SK-N-SH (cell line): ENCODE measurements at regions not wholly inside any gene's neighbourhood (a gene's known extent, or its start where the extent isn't known, plus 50 kb on each side); places are given as distances from the start of the nearest gene placed in this dataset.

ENCODE experiments used
- CTCF ChIA-PET: fragments of 300-600, 350-600 bp; formaldehyde crosslinking; extraction: SDS; loops from one replicate; lab custom pipeline; 2021; lab: Yijun Ruan, JAX
- POLR2A ChIA-PET: fragments of 350-600 bp; sonication (Branson Sonifier 250); formaldehyde crosslinking; extraction: SDS; loops from one replicate; lab custom pipeline; 2020; ENCODE audit warnings: antibody characterized with exemption, inconsistent platforms; lab: Yijun Ruan, JAX
- DNase-seq: peaks from one replicate; pipeline ENCODE4 v3.0.0; 2012
- H2AFZ ChIP-seq: fragments of 200-600 bp; sonication (generic); 2 replicates; pipeline ENCODE4 v1.8.1; 2016; ENCODE audit warnings: antibody characterized with exemption, mild to moderate bottlenecking, low read depth
- H3F3A ChIP-seq: fragments of 200-600 bp; sonication (generic); replicated peaks from 2 replicates; pipeline ENCODE3; 2016; ENCODE audit warnings: antibody characterized with exemption, mild to moderate bottlenecking; ENCODE audit not compliant: insufficient read depth
- H3K27ac ChIP-seq, 2 experiments: fragments of 200-500 bp in 1 of 2; fragments of 200-600 bp in 1 of 2; sonication (Bioruptor generic) in 1 of 2; sonication (generic), shearing (Covaris generic) in 1 of 2; 2 replicates each; pipeline versions ENCODE4 v1.5.1 to v1.6.1; 2014 to 2016; ENCODE audit warnings: low read depth in 2 of 2, inconsistent platforms in 1 of 2, low read length in 1 of 2, mild to moderate bottlenecking in 1 of 2, mixed read lengths in 1 of 2
- H3K27me3 ChIP-seq: fragments of 200-600 bp; sonication (generic), shearing (Covaris generic); 2 replicates; pipeline ENCODE4 v1.6.1; 2016; ENCODE audit warnings: mixed run types; ENCODE audit not compliant: insufficient read depth
- H3K36me3 ChIP-seq, 2 experiments: fragments of 200-500 bp in 1 of 2; fragments of 200-600 bp in 1 of 2; sonication (Bioruptor generic) in 1 of 2; sonication (generic) in 1 of 2; replicated peaks in 1 of 2; 2 replicates each; pipeline versions ENCODE3 to v1.5.1; 2014 to 2016; ENCODE audit warnings: low read length in 1 of 2, mild to moderate bottlenecking in 1 of 2; ENCODE audit not compliant: insufficient read depth in 2 of 2, control insufficient read depth in 1 of 2
- H3K4me1 ChIP-seq, 2 experiments: fragments of 200-500 bp in 1 of 2; fragments of 200-600 bp in 1 of 2; sonication (Bioruptor generic) in 1 of 2; sonication (generic), shearing (Covaris generic) in 1 of 2; 2 replicates each; pipeline versions ENCODE4 v1.5.1 to v1.6.1; 2014 to 2016; ENCODE audit warnings: low read depth in 1 of 2, low read length in 1 of 2, mixed run types in 1 of 2; ENCODE audit not compliant: insufficient read depth in 2 of 2, control insufficient read depth in 1 of 2
- H3K4me2 ChIP-seq: fragments of 200-600 bp; sonication (generic), shearing (Covaris generic); 2 replicates; pipeline ENCODE4 v1.6.1; 2017; ENCODE audit warnings: mixed run types
- H3K4me3 ChIP-seq, 2 experiments: fragments of 200-500 bp in 1 of 2; fragments of 200-600 bp in 1 of 2; sonication (Bioruptor generic) in 1 of 2; sonication (generic), shearing (Covaris generic) in 1 of 2; 2 replicates each; pipeline versions ENCODE4 v1.5.1 to v1.8.1; 2014 to 2016; ENCODE audit warnings: low read depth in 2 of 2, inconsistent platforms in 1 of 2, low read length in 1 of 2, mild to moderate bottlenecking in 1 of 2, mixed read lengths in 1 of 2, moderate library complexity in 1 of 2
- H3K79me2 ChIP-seq: fragments of 200-600 bp; sonication (generic); 2 replicates; pipeline ENCODE4 v1.8.1; 2017; ENCODE audit warnings: mild to moderate bottlenecking; ENCODE audit not compliant: insufficient read depth
- H3K9ac ChIP-seq: fragments of 200-600 bp; sonication (generic); 2 replicates; pipeline ENCODE4 v1.6.1; 2017; ENCODE audit warnings: mixed run types
- H3K9me2 ChIP-seq: fragments of 200-600 bp; sonication (generic); 2 replicates; pipeline ENCODE4 v1.6.1; 2017; ENCODE audit warnings: mixed run types
- H3K9me3 ChIP-seq: fragments of 200-600 bp; sonication (generic); 2 replicates; pipeline ENCODE4 v1.6.1; 2017; ENCODE audit warnings: mixed run types, mild to moderate bottlenecking, moderate library complexity
- H4K20me1 ChIP-seq: fragments of 200-600 bp; sonication (generic); 2 replicates; pipeline ENCODE4 v1.6.1; 2017; ENCODE audit warnings: mild to moderate bottlenecking, mixed run types; ENCODE audit not compliant: insufficient read depth
- ELF1 ChIP-seq: IDR thresholded peaks from 2 replicates; pipeline ENCODE4 v1.4.0; 2012
- EZH2phosphoT487 ChIP-seq: fragments of 200-600 bp; sonication (generic); IDR thresholded peaks from 2 replicates; pipeline ENCODE4 v1.6.1; 2017; ENCODE audit warnings: low read depth, mixed run types, mild to moderate bottlenecking, antibody characterized with exemption, moderate library complexity, borderline replicate concordance
- FOSL2 ChIP-seq: IDR thresholded peaks from 2 replicates; pipeline ENCODE4 v1.4.0; 2012; ENCODE audit warnings: low read depth, mild to moderate bottlenecking, moderate library complexity, borderline replicate concordance
- GABPA ChIP-seq: IDR thresholded peaks from 2 replicates; pipeline ENCODE4 v1.4.0; 2012; ENCODE audit warnings: low read depth, mild to moderate bottlenecking
- GATA2 ChIP-seq: sonication (generic); formaldehyde crosslinking; IDR thresholded peaks from 2 replicates; pipeline ENCODE4 v1.5.0; 2020; ENCODE audit warnings: mild to moderate bottlenecking, missing genetic modification reagents
- JUND ChIP-seq: IDR thresholded peaks from 2 replicates; pipeline ENCODE4 v1.4.0; 2012
- NFIC ChIP-seq: IDR thresholded peaks from 2 replicates; pipeline ENCODE4 v1.4.0; 2012; ENCODE audit warnings: borderline replicate concordance
- POLR2AphosphoS5 ChIP-seq: IDR thresholded peaks from 2 replicates; pipeline ENCODE4 v1.6.1; 2012; ENCODE audit warnings: low read depth, low read length
- RAD21 ChIP-seq: IDR thresholded peaks from 2 replicates; pipeline ENCODE4 v1.6.1; 2012; ENCODE audit warnings: mild to moderate bottlenecking, low read length
- RCOR1 ChIP-seq: fragments of 150-350 bp; IDR thresholded peaks from 2 replicates; pipeline ENCODE4 v1.6.1; 2017; ENCODE audit warnings: antibody characterized with exemption, low read length
- RFX5 ChIP-seq: IDR thresholded peaks from 2 replicates; pipeline ENCODE4 v1.6.1; 2012; ENCODE audit warnings: mild to moderate bottlenecking, improper control_type of control experiment, low read length
- SIN3A ChIP-seq: IDR thresholded peaks from 2 replicates; pipeline ENCODE4 v1.6.1; 2012; ENCODE audit warnings: low read depth, mild to moderate bottlenecking, low read length, moderate library complexity, borderline replicate concordance
- SMC3 ChIP-seq: IDR thresholded peaks from 2 replicates; pipeline ENCODE4 v1.6.1; 2012; ENCODE audit warnings: low read depth, low read length, improper control_type of control experiment
- YY1 ChIP-seq: IDR thresholded peaks from 2 replicates; pipeline ENCODE4 v1.4.0; 2012; ENCODE audit warnings: low read depth, mild to moderate bottlenecking
- WGBS: methylation state at CpG from one replicate; pipeline ENCODE4 v1.1.6; 2017; ENCODE audit warnings: low lambda C conversion rate; 5-methylcytosine and 5-hydroxymethylcytosine counted together
- TF ChIP-seq, protein P1 (sequence below): fragments of 200-600 bp; sonication (generic); IDR thresholded peaks from 2 replicates; pipeline ENCODE4 v1.6.1; 2017; ENCODE audit warnings: antibody characterized with exemption, mild to moderate bottlenecking, moderate library complexity
- TF ChIP-seq, protein P2 (sequence below): fragments of 150-350 bp; IDR thresholded peaks from 2 replicates; pipeline ENCODE4 v1.6.1; 2017; ENCODE audit warnings: antibody characterized with exemption, low read length, low read depth, borderline replicate concordance
- TF ChIP-seq, protein P3 (sequence below): IDR thresholded peaks from 2 replicates; pipeline ENCODE4 v1.4.0; 2012; ENCODE audit warnings: low read depth, borderline replicate concordance
- TF ChIP-seq, protein P4 (sequence below): fragments of 150-350 bp; IDR thresholded peaks from 2 replicates; pipeline ENCODE4 v1.6.1; 2016; ENCODE audit warnings: mild to moderate bottlenecking, low read depth, low read length
- TF ChIP-seq, protein P5 (sequence below): IDR thresholded peaks from 2 replicates; pipeline ENCODE4; 2012
- TF ChIP-seq, protein P6 (sequence below): IDR thresholded peaks from 2 replicates; pipeline ENCODE4 v1.4.0; 2012; ENCODE audit warnings: low read depth, borderline replicate concordance
- TF ChIP-seq, protein P7 (sequence below): IDR thresholded peaks from 2 replicates; pipeline ENCODE4 v1.4.0; 2012; ENCODE audit warnings: low read depth

DNA sequence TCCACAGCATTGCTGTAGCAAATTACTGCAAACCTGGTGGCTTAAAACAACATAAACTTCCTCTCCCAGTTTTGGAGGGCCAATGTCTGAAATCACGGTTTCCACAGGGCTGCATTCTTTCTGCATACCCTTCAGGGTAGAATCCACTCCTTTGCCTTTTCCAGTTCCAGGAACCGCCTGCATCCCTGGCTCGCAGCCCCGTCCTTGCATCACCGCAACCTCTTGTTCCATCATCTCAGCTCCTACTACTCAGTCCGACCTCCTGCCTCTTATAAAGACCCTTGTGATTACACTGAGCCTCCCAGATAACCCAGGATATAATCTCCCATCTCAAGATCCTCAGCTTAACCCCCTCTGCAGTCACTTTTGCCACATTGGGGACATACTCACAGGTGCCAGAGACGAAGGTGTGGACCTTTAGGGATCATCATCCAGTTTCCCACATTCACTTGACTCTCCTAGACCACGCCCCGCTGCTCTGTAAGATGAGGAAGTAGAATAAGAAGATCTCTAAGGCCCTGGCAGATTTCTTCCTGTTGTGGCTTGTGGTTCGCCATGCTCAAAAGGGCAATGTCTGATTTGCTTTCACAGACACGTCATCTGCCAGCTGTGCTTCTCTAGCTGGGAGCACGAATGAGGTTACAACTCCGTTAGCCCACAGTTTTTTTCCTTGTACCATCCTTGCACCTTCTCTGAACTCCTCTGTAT, 103.6 kb upstream of the AGAP1 start:
- H3K9me2 ChIP-seq: no peaks in the 10 kb centered on the region
- no peaks in the 10 kb centered on the region for H4K20me1 ChIP-seq
- no peak overlapping the region for H3K9ac ChIP-seq
- no peaks in the 10 kb centered on the region for H3K9me3 ChIP-seq
- no peak overlapping the region for H3K27ac ChIP-seq
- H2AFZ ChIP-seq: no peak overlapping the region
- no peaks in the 10 kb centered on the region; a peak in 1 of 4 replicates for H3K4me1 ChIP-seq
- DNase-seq: no peak
- H3K79me2 ChIP-seq: no peaks in the 10 kb centered on the region
- ChIA-PET POLR2A (no interaction called here), CTCF (no interaction called here)
- no peaks in the 10 kb centered on the region for H3K27me3 ChIP-seq
- no peaks in the 10 kb centered on the region for H3K36me3 ChIP-seq
- H3K4me3 ChIP-seq: no peak overlapping the region
- no peak overlapping the region for H3K4me2 ChIP-seq
- no peaks in the 10 kb centered on the region for H3F3A ChIP-seq
- TF ChIP-seq JUND (no peak), NFIC (no peak), RFX5 (no peak), FOSL2 (no peak), RCOR1 (no peak), EZH2phosphoT487 (no peak), RAD21 (no peak)
- TF ChIP-seq, all 33 proteins: peak for 0
- WGBS: 57% methylated on average over 13 of the region's 13 CpGs

DNA sequence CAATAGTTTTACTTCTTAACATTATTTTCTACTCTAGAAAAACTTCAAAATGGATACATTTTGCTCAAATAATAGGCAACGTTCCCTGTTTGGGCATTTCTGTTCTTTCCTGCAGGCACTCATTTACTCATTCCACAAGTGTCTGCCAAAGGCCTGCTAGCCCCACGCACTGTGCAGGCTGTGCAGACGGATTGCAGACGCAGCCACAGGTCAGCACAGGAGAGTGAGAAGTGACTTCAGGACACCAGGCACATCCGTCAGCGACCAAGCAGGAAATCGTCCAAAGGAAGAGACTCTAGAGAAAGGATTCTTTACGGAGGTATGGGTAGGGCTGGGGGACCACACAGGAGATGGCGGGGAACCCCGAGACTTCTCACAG, 103.0 kb upstream of the AGAP1 start:
- ChIA-PET POLR2A (no interaction called here), CTCF (no interaction called here)
- TF ChIP-seq, protein P1, sequence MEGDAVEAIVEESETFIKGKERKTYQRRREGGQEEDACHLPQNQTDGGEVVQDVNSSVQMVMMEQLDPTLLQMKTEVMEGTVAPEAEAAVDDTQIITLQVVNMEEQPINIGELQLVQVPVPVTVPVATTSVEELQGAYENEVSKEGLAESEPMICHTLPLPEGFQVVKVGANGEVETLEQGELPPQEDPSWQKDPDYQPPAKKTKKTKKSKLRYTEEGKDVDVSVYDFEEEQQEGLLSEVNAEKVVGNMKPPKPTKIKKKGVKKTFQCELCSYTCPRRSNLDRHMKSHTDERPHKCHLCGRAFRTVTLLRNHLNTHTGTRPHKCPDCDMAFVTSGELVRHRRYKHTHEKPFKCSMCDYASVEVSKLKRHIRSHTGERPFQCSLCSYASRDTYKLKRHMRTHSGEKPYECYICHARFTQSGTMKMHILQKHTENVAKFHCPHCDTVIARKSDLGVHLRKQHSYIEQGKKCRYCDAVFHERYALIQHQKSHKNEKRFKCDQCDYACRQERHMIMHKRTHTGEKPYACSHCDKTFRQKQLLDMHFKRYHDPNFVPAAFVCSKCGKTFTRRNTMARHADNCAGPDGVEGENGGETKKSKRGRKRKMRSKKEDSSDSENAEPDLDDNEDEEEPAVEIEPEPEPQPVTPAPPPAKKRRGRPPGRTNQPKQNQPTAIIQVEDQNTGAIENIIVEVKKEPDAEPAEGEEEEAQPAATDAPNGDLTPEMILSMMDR: no peak
- TF ChIP-seq YY1 (no peak), POLR2AphosphoS5 (no peak), GATA2 (no peak), GABPA (no peak), NFIC (no peak), RFX5 (no peak), SMC3 (no peak), ELF1 (no peak), SIN3A (no peak)
- TF ChIP-seq, protein P2, sequence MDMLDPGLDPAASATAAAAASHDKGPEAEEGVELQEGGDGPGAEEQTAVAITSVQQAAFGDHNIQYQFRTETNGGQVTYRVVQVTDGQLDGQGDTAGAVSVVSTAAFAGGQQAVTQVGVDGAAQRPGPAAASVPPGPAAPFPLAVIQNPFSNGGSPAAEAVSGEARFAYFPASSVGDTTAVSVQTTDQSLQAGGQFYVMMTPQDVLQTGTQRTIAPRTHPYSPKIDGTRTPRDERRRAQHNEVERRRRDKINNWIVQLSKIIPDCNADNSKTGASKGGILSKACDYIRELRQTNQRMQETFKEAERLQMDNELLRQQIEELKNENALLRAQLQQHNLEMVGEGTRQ: no peak
- TF ChIP-seq, protein P3, sequence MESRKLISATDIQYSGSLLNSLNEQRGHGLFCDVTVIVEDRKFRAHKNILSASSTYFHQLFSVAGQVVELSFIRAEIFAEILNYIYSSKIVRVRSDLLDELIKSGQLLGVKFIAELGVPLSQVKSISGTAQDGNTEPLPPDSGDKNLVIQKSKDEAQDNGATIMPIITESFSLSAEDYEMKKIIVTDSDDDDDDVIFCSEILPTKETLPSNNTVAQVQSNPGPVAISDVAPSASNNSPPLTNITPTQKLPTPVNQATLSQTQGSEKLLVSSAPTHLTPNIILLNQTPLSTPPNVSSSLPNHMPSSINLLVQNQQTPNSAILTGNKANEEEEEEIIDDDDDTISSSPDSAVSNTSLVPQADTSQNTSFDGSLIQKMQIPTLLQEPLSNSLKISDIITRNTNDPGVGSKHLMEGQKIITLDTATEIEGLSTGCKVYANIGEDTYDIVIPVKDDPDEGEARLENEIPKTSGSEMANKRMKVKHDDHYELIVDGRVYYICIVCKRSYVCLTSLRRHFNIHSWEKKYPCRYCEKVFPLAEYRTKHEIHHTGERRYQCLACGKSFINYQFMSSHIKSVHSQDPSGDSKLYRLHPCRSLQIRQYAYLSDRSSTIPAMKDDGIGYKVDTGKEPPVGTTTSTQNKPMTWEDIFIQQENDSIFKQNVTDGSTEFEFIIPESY: no peak
- TF ChIP-seq, protein P4, sequence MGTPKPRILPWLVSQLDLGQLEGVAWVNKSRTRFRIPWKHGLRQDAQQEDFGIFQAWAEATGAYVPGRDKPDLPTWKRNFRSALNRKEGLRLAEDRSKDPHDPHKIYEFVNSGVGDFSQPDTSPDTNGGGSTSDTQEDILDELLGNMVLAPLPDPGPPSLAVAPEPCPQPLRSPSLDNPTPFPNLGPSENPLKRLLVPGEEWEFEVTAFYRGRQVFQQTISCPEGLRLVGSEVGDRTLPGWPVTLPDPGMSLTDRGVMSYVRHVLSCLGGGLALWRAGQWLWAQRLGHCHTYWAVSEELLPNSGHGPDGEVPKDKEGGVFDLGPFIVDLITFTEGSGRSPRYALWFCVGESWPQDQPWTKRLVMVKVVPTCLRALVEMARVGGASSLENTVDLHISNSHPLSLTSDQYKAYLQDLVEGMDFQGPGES: no peak
- TF ChIP-seq, protein P5, sequence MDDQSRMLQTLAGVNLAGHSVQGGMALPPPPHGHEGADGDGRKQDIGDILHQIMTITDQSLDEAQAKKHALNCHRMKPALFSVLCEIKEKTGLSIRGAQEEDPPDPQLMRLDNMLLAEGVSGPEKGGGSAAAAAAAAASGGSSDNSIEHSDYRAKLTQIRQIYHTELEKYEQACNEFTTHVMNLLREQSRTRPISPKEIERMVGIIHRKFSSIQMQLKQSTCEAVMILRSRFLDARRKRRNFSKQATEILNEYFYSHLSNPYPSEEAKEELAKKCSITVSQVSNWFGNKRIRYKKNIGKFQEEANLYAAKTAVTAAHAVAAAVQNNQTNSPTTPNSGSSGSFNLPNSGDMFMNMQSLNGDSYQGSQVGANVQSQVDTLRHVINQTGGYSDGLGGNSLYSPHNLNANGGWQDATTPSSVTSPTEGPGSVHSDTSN: no peak
- TF ChIP-seq, protein P6, sequence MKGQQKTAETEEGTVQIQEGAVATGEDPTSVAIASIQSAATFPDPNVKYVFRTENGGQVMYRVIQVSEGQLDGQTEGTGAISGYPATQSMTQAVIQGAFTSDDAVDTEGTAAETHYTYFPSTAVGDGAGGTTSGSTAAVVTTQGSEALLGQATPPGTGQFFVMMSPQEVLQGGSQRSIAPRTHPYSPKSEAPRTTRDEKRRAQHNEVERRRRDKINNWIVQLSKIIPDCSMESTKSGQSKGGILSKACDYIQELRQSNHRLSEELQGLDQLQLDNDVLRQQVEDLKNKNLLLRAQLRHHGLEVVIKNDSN: no peak
- TF ChIP-seq, protein P7, sequence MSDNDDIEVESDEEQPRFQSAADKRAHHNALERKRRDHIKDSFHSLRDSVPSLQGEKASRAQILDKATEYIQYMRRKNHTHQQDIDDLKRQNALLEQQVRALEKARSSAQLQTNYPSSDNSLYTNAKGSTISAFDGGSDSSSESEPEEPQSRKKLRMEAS: no peak

More for the DNA sequence above, 103.0 kb upstream of the AGAP1 start:
- Histone ChIP-seq H2AFZ (no peak overlapping the region), H3K27ac (no peak overlapping the region), H3K4me3 (no peak overlapping the region), H3K9ac (no peak overlapping the region), H3K4me2 (no peak overlapping the region), H3K27me3 (no peaks in the 10 kb centered on the region), H4K20me1 (no peaks in the 10 kb centered on the region), H3K4me1 (no peaks in the 10 kb centered on the region; a peak in 1 of 4 replicates), H3F3A (no peaks in the 10 kb centered on the region), H3K79me2 (no peaks in the 10 kb centered on the region), H3K36me3 (no peaks in the 10 kb centered on the region), H3K9me3 (no peaks in the 10 kb centered on the region), H3K9me2 (no peaks in the 10 kb centered on the region)
- WGBS: 47% methylated on average over 10 of the region's 10 CpGs
- DNase-seq: no peak
